ENCODE measurements at regions not wholly inside any gene's neighbourhood (a gene's known extent, or its start where the extent isn't known, plus 50 kb on each side); places are given as distances from the start of the nearest gene placed in this dataset.

GRCh38 chr9:29882767-29883166 is 2309.5 kb upstream of the C9orf72 start:
- no peak for TF ChIP-seq CTCF (IDR thresholded peaks at IDR 0.05; ENCODE audit: low read length)
- no peak for TF ChIP-seq EZH2 (IDR thresholded peaks at IDR 0.05; ENCODE audit: borderline replicate concordance, low read length)
